Neuronal stem cell (in vitro differentiated cells): ENCODE measurements at regions not wholly inside any gene's neighbourhood (a gene's known extent, or its start where the extent isn't known, plus 50 kb on each side); places are given as distances from the start of the nearest gene placed in this dataset.

ENCODE experiments used
- DNase-seq: peaks from one replicate; pipeline ENCODE4 v3.0.0-alpha.2; 2013; ENCODE audit warnings: low spot score
- H2AFZ ChIP-seq: one replicate; pipeline ENCODE4 v1.6.1; 2013; ENCODE audit warnings: mild to moderate bottlenecking, low read length, inconsistent platforms
- H2AK5ac ChIP-seq: 2 replicates; pipeline ENCODE4 v1.6.1; 2013; ENCODE audit warnings: low read depth, mild to moderate bottlenecking, inconsistent platforms, low read length, moderate library complexity, mixed read lengths
- H2BK120ac ChIP-seq: 2 replicates; pipeline ENCODE4 v1.6.1; 2013; ENCODE audit warnings: low read depth, mild to moderate bottlenecking, inconsistent platforms, low read length, moderate library complexity, mixed read lengths
- H2BK12ac ChIP-seq: one replicate; pipeline ENCODE4 v1.6.1; 2013; ENCODE audit warnings: low read length, inconsistent platforms
- H2BK15ac ChIP-seq: 2 replicates; pipeline ENCODE4 v1.6.1; 2013; ENCODE audit warnings: mild to moderate bottlenecking, low read length, inconsistent platforms, mixed read lengths
- H2BK5ac ChIP-seq: one replicate; pipeline ENCODE4 v1.6.1; 2013; ENCODE audit warnings: inconsistent platforms, mild to moderate bottlenecking, low read length, moderate library complexity
- H3K14ac ChIP-seq: one replicate; pipeline ENCODE4 v1.6.1; 2013; ENCODE audit warnings: low read length, inconsistent platforms
- H3K18ac ChIP-seq: 2 replicates; pipeline ENCODE4 v1.6.1; 2013; ENCODE audit warnings: low read length, inconsistent platforms
- H3K23ac ChIP-seq: 2 replicates; pipeline ENCODE4 v1.6.1; 2013; ENCODE audit warnings: low read depth, mild to moderate bottlenecking, mixed read lengths, low read length, inconsistent platforms; ENCODE audit not compliant: poor library complexity
- H3K27ac ChIP-seq: replicated peaks from 3 replicates; pipeline ENCODE4 v1.5.1; 2013; ENCODE audit warnings: low read length, inconsistent platforms
- H3K27me3 ChIP-seq, 3 experiments: 2 replicates each; pipeline ENCODE4 v1.6.1; 2013; ENCODE audit warnings: low read length in 3 of 3, mild to moderate bottlenecking in 2 of 3, inconsistent platforms in 1 of 3, low read depth in 1 of 3, mixed read lengths in 1 of 3, moderate library complexity in 1 of 3; ENCODE audit not compliant: control insufficient read depth in 3 of 3, insufficient read depth in 3 of 3
- H3K36me3 ChIP-seq, 2 donors: replicated peaks in 1 of 2; 2 replicates each; pipeline ENCODE4 v1.6.1; 2013; ENCODE audit warnings: low read length in 2 of 2; ENCODE audit not compliant: control insufficient read depth in 2 of 2, insufficient read depth in 2 of 2
- H3K4ac ChIP-seq: 2 replicates; pipeline ENCODE4 v1.6.1; 2013; ENCODE audit warnings: inconsistent platforms, mild to moderate bottlenecking, low read length, moderate library complexity
- H3K4me1 ChIP-seq, 2 donors: 1 replicate in 1 of 2; 2 replicates in 1 of 2; pipeline ENCODE4 v1.6.1; 2013; ENCODE audit warnings: low read length in 2 of 2, low read depth in 1 of 2; ENCODE audit not compliant: control insufficient read depth in 2 of 2, insufficient read depth in 1 of 2
- H3K4me2 ChIP-seq: one replicate; pipeline ENCODE4 v1.6.1; 2013; ENCODE audit warnings: mild to moderate bottlenecking, low read length, inconsistent platforms; ENCODE audit not compliant: insufficient read depth, poor library complexity, severe bottlenecking
- H3K4me3 ChIP-seq, 2 donors: 2 replicates each; pipeline ENCODE4 v1.5.1; 2013; ENCODE audit warnings: low read length in 2 of 2, mild to moderate bottlenecking in 2 of 2, inconsistent platforms in 1 of 2, moderate library complexity in 1 of 2
- H3K79me1 ChIP-seq: one replicate; pipeline ENCODE4 v1.6.1; 2013; ENCODE audit warnings: low read depth, mild to moderate bottlenecking, inconsistent platforms, low read length, moderate library complexity
- H3K9ac ChIP-seq: one replicate; pipeline ENCODE4 v1.6.1; 2013; ENCODE audit warnings: mild to moderate bottlenecking, low read depth, low read length, inconsistent platforms; ENCODE audit not compliant: poor library complexity
- H3K9me3 ChIP-seq, 2 donors: replicated peaks in 1 of 2; 2 replicates each; pipeline versions ENCODE3 to v1.6.1; 2013; ENCODE audit warnings: low read length in 2 of 2, mild to moderate bottlenecking in 2 of 2, inconsistent platforms in 1 of 2, low read depth in 1 of 2, mixed read lengths in 1 of 2, moderate library complexity in 1 of 2; ENCODE audit not compliant: control insufficient read depth in 2 of 2, insufficient read depth in 1 of 2
- H4K8ac ChIP-seq: one replicate; pipeline ENCODE4 v1.6.1; 2013; ENCODE audit warnings: low read depth, mild to moderate bottlenecking, inconsistent platforms, low read length, moderate library complexity
- H4K91ac ChIP-seq: one replicate; pipeline ENCODE4 v1.6.1; 2013; ENCODE audit warnings: low read length, low read depth, mild to moderate bottlenecking, inconsistent platforms; ENCODE audit not compliant: poor library complexity
- WGBS, 2 donors: extraction: QIAGEN DNeasy Blood & Tissue Kit; methylation state at CpG; one replicate each; pipeline ENCODE4 v1.1.7; 2013; ENCODE audit warnings: missing lambda C conversion rate in 2 of 2, mixed read lengths in 1 of 2; ENCODE audit not compliant: insufficient read length in 2 of 2, insufficient replicate concordance in 1 of 2; ENCODE audit errors: extremely low coverage in 2 of 2; 5-methylcytosine and 5-hydroxymethylcytosine counted together

GRCh38 chr18:30444544-30444943, 598.0 kb downstream of the DSC3 start:
- H3K18ac ChIP-seq: no peak overlapping the region
- no peak overlapping the region for H3K4me3 ChIP-seq
- no peak overlapping the region for H2BK120ac ChIP-seq
- H3K4ac ChIP-seq: no peak overlapping the region
- peaks cover 0 to 2% of the 10 kb centered on the region in 2 donors for H3K4me1 ChIP-seq
- H2BK5ac ChIP-seq: no peak overlapping the region
- no peak overlapping the region for H2BK12ac ChIP-seq
- H3K4me2 ChIP-seq: no peak overlapping the region
- no peak overlapping the region for H2BK15ac ChIP-seq
- no peak overlapping the region for H2AK5ac ChIP-seq
- H2AFZ ChIP-seq: no peak overlapping the region
- H3K79me1 ChIP-seq: no peaks in the 10 kb centered on the region
- H3K14ac ChIP-seq: no peak overlapping the region
- no peaks in the 10 kb centered on the region for H3K36me3 ChIP-seq
- H3K27me3 ChIP-seq: no peaks in the 10 kb centered on the region
- no peak overlapping the region for H3K9ac ChIP-seq
- DNase-seq: no peak
- H4K8ac ChIP-seq: no peak overlapping the region
- no peak overlapping the region for H3K27ac ChIP-seq
- H3K23ac ChIP-seq: no peak overlapping the region
- no peak overlapping the region for H4K91ac ChIP-seq
- no CpG with 5 or more reads among the region's 2 CpGs for WGBS, 2 donors
- H3K9me3 ChIP-seq: no peaks in the 10 kb centered on the region

GRCh38 chr18:30440351-30440750, 602.2 kb downstream of the DSC3 start:
- Histone ChIP-seq H3K4me3 (no peak overlapping the region), H4K8ac (no peak overlapping the region), H2BK5ac (no peak overlapping the region), H3K9ac (no peak overlapping the region), H2BK15ac (no peak overlapping the region), H3K4ac (no peak overlapping the region), H3K23ac (no peak overlapping the region), H3K27ac (no peak overlapping the region), H3K36me3 (no peaks in the 10 kb centered on the region), H3K79me1 (no peaks in the 10 kb centered on the region), H3K4me2 (no peak overlapping the region), H3K18ac (no peak overlapping the region), H3K14ac (no peak overlapping the region), H2AFZ (no peak overlapping the region), H3K27me3 (no peaks in the 10 kb centered on the region), H2AK5ac (no peak overlapping the region), H4K91ac (no peak overlapping the region), H3K4me1 (no peaks in the 10 kb centered on the region), H2BK120ac (no peak overlapping the region), H2BK12ac (no peak overlapping the region), H3K9me3 (no peaks in the 10 kb centered on the region)
- DNase-seq: no peak
- no CpG with 5 or more reads among the region's 2 CpGs for WGBS, 2 donors

GRCh38 chr18:30439174-30439573, 603.4 kb downstream of the DSC3 start:
- Histone ChIP-seq H4K91ac (no peak overlapping the region), H3K27ac (no peak overlapping the region), H2BK5ac (no peak overlapping the region), H3K4me2 (no peak overlapping the region), H2BK15ac (no peak overlapping the region), H3K36me3 (no peaks in the 10 kb centered on the region), H2BK120ac (no peak overlapping the region), H3K14ac (no peak overlapping the region), H3K4me1 (no peaks in the 10 kb centered on the region), H3K18ac (peak overlapping the region; percentile 64), H3K4ac (no peak overlapping the region), H3K23ac (no peak overlapping the region), H2BK12ac (no peak overlapping the region), H3K27me3 (no peaks in the 10 kb centered on the region), H3K79me1 (no peaks in the 10 kb centered on the region), H3K9ac (no peak overlapping the region), H3K4me3 (no peak overlapping the region), H3K9me3 (no peaks in the 10 kb centered on the region), H2AFZ (no peak overlapping the region), H4K8ac (no peak overlapping the region), H2AK5ac (no peak overlapping the region)
- DNase-seq: no peak
- WGBS, 2 donors: no CpG with 5 or more reads among the region's 2 CpGs

- H3K9me3 ChIP-seq: no peaks in the 10 kb centered on the region
- no peak overlapping the region for H3K4ac ChIP-seq
- no peak overlapping the region for H4K91ac ChIP-seq
- no peak overlapping the region for H3K14ac ChIP-seq
- H2AFZ ChIP-seq: no peak overlapping the region
- no peak overlapping the region for H2BK12ac ChIP-seq
- H3K9ac ChIP-seq: no peak overlapping the region
- no peak overlapping the region for H3K4me2 ChIP-seq
- H3K79me1 ChIP-seq: no peaks in the 10 kb centered on the region
- H3K27me3 ChIP-seq: no peaks in the 10 kb centered on the region
- H3K27ac ChIP-seq: no peak overlapping the region
- H3K4me3 ChIP-seq: no peak overlapping the region
- no peak overlapping the region for H2BK120ac ChIP-seq
- H3K18ac ChIP-seq: no peak overlapping the region
- no peak overlapping the region for H3K23ac ChIP-seq
- H2AK5ac ChIP-seq: no peak overlapping the region
- H3K36me3 ChIP-seq: no peaks in the 10 kb centered on the region
- no peak overlapping the region for H4K8ac ChIP-seq
- WGBS, 2 donors: no CpG with 5 or more reads among the region's 2 CpGs
- DNase-seq: no peak
- no peaks in the 10 kb centered on the region for H3K4me1 ChIP-seq
- H2BK15ac ChIP-seq: no peak overlapping the region
- H2BK5ac ChIP-seq: no peak overlapping the region
Observed at GRCh38 chr18:30432349-30432748, 610.2 kb downstream of the DSC3 start.
